ENCODE measurements at regions not wholly inside any gene's neighbourhood (a gene's known extent, or its start where the extent isn't known, plus 50 kb on each side); places are given as distances from the start of the nearest gene placed in this dataset.
A peak's percentile ranks its signal among the peaks of the same experiment; 100 is the strongest.

DNA sequence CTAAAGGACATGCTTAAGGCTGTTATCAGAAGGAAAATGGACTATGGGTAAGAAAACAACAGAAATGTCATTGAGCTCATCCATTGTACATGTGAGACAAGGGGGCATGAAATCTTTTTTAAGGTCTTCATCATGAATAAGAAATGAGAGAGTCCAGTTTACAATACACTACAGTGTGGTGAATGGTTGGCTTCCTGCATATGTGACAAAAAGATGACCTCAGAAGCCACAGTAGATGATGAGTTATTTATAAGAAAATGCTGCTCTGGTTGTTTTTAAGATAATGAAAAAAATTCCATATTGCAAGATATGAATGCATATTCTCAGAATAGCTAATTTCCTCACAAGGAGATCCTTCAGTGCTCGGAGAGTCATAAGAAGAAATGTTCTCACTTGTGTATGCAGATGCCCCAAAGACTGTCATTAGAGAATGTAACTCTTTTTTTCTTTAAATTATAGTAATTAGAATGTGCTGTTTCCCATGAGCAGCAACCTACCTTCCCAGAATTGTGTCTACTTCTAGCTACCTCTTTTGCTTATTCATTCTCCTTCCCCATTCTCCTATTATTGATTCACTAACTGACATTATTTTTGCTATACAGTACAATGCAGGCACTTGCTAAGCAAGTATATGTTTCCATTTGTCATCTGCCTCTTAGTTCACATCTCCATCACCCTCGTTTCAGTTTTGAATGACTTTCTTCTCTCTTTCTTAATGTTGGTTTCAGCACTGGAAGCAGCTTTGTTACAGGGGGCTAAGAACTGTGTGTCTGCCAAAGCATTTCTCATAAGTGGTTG is 152.0 kb upstream of the PEX5L start:
- no peak for DNase-seq

DNA sequence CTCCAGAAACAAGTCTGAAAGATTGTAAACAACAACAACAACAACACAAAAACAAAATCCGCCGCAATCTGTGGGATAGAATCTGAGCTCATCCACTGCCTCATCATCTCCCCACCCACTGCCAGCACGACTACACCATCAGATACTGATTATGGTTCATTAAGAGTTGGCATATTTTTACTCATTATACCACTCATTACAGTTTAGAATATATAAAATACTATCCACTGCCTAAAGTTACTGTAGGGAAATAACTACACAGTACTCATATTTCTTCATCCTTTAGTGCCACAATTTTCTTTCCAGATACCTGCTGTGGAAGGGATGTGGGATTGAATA is 152.5 kb upstream of the PEX5L start:
- DNase-seq = no peak

DNA sequence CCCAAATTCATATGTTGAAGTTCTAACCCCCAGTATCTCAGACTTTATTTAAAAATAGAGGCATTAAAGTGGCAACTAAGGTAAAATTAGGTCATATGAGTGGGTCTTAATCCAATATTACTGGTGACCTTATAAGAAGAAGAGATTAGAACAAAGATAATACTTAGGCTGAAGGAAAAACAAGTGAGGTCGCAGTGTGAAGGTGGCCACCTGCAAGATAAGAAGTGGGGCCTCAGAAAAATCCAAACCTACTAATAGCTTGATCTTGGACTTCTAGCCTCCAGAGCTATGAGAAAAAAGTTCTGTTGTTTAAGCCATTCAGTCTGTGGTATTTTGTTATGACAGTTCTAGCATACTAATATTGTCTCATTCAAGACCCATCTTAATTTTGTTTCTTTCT is 159.9 kb upstream of the PEX5L start:
- DNase-seq = no peak

DNA sequence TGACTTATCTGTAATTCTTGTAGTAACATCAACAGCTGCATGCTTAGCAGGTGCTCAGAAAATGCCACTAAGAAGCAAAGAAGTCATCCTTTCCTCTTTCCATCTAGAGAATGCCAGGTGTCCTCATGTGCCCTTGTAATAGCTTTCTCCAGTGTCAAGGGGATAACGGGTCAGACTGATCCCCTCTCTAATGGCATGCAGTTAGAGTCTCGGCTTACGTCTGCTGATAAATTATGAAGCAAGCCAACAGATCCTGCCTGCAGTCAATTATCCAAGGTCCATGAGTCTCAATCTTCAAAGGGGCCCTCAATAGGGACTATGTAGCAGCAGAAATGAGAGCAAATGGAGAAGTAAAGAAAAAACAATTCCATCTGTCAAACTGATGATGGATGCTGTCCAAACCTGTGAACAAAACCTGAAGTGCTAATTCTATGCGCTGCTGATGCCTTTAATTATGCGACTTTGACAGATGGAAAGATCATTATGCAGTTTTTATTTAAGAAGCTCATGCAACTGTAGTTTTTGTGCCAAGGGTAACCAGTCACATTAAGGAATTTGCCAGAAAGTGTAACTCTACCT is 162.8 kb upstream of the PEX5L start:
- peak; percentile 97 for DNase-seq

DNA sequence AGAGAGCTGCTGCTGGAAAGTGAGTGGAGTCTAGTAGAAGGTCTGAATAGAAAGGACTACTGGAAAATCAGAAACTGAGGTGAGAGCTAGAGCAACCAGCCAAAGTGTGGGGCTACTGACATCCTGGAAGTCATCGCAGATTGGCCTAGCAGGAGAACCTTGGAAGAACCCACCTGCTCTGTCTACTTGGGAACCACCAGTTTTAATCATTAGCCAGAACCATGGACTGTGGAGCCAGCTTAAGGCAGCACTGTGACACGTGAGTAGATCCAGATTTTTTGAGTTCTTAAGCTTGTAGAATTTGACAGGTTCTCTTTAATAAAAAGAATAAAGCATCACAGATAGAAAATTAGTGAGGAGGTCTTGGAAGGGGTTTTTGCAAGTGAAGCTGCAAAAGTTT is 179.1 kb upstream of the PEX5L start:
- no peak for DNase-seq

DNA sequence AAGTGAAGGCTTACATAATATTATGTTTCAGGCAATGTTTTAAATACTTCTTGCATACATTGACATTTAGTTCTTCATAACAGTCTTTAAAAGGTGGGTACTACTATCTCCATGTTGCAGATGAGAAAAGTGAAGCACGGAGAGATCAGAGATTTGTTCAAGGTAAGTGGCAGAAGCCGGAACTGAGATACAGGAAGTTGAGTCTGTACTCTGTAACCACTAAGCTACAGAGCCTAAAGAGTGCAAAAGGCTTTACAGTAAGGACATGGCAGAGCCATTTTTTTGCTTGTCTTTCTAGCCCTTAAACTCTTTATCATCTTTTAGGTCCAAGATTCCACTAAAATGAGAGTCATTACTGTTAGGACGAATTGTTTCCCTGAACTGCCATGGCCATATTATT is 186.5 kb upstream of the PEX5L start:
- DNase-seq = no peak

DNA sequence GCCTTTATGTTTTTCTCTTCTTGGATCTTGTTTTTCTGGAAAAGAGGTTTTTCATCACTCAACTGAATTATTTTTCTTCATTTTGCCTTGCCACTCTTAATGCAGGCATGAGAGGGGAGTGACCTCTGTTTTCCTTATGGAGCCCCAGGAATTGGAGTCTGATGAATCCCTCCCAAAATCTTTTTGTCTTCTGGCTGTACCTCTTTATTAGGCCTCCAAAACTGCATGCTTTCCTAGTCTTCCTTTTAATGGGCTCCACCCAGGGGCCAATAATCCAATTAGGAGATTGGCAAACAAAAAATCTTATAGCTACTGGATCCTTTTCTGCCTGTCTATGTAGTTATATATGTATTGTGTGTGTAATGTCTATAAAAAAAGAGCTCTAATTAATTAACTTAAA is 192.4 kb upstream of the PEX5L start:
- no peak for DNase-seq

DNA sequence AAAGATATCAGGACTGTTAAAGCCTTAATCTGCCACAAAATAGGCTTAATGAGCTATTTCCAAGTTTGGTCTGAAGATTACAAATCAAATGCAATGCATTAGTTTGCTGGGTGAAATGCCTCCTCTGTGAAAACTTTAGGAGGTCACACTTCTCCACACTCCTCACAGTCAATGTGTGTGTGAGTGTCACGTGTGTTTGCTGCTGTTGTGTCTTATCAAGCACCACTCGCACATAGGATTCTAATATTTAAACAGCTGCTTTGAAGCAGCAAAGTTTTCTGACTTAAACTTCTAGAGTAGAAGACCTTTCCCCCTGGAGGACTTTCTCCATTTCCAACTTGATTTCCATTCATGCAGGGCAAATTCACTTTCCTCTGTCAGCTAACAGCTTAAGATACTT is 203.2 kb upstream of the PEX5L start:
- no peak for DNase-seq

DNA sequence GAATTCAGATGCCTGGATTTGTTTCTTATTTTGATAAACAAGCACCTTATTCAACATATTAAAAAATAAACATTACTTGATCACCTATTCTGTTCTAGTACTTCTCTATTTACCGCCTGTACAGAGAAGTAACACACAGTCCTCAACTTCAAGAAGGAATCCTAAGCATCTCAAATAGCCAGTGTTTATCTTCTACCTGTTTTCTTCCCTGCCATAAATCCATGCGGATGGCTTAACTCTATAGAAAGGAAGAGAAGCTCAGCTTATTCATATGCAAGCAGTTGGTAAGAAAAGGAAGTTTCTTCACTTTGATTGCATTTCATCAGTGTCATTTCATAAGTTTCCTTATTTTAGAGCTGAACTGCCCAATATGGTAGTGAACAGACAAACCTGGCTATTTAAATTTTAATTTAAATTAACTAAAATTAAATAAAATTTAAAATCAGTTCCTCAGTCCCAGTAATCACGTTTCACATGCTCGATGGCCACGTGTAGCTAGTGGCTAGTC is 210.0 kb upstream of the PEX5L start:
- DNase-seq = no peak

DNA sequence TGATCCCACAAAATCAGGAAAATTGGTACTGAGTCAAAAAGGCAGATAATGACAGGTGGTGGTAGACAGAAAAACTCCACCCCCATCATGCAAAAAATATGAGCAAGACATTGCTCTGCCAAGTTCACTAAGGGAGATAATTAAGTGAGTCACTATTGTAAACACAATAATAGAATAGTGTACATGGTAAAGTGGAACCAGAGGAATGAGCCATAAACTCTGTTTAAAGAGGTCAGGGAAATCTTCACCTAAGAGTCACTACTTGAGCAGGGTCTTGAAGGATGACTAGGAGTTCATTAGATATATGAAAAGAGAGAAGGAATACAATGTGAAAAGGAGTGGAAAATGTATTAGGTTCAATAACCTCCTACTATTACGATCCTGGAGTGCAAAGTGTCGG is 213.4 kb upstream of the PEX5L start:
- peak; percentile 41 for DNase-seq

DNA sequence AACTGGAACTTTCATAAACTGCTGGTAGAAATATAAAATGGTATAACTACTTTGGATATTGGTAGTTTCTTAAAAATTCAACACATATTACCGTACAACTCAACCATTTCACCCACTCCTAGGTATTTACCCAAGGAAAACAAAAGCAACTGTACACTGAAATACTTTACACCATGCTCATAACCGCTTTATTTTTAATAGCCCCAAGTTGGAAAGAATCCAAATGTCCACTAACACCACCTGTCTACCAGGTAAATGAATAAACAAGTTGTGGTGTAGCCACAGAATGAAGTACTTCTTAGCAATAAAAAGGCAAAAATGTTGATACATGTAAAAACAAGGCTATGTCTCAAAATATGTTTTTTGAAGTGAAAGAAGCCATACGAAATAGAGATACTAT is 215.9 kb upstream of the PEX5L start:
- peak; percentile 38 for DNase-seq

DNA sequence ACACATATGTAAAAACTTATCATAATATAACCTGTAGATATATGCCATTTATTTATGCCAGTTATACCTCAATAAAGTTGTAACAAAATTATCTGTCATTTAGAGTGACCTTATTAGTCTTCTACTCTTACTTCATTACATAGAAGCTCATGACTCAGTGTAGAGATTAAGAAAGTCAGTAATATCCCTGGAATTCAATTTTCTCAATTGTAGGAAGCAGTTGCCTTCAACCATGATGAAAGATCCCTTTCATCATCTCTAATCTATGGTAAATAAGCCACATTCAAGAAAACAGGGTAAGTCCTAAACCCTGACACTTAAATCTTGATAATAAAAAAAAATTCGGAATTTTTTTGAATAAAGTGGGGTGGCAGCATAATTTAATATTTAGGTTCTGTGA is 216.5 kb upstream of the PEX5L start:
- DNase-seq = no peak

DNA sequence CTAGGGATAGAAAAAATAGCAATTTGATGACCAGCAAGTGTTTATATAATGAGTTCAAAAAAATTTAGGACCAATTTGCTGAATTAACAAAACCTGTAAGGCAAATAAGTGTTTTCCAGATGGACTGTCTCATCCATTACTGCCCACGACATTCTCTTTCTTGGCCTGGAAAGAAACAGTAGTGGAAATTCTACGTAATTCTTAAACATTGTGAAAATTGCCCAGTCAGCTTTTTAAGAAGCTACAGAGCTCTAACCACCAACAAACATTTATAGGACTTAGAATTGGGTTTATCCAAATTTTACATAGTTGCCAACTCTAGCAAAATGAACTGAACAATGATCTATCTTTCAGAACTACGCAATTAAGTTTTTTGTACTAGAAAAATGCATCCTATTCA is 227.7 kb upstream of the PEX5L start:
- DNase-seq = no peak

DNA sequence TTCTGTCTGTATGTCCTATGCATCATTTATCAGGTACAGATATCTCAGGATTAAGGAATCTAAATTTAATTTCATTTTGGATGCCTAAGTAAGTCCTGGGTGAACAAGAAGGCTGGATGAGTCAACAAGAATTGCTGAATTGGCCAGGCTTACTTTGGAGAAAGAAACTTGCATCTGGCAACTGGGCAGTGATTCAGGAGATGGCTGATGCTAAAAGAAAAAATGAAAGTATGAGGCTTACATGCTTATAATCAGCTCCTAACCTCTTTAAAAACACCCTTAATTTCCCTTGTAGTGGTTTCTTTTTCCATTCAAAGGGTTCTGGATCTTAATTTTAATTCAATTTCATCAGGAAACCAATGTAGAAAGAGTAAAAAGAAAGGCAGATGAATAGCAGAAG is 228.8 kb upstream of the PEX5L start:
- DNase-seq = no peak

DNA sequence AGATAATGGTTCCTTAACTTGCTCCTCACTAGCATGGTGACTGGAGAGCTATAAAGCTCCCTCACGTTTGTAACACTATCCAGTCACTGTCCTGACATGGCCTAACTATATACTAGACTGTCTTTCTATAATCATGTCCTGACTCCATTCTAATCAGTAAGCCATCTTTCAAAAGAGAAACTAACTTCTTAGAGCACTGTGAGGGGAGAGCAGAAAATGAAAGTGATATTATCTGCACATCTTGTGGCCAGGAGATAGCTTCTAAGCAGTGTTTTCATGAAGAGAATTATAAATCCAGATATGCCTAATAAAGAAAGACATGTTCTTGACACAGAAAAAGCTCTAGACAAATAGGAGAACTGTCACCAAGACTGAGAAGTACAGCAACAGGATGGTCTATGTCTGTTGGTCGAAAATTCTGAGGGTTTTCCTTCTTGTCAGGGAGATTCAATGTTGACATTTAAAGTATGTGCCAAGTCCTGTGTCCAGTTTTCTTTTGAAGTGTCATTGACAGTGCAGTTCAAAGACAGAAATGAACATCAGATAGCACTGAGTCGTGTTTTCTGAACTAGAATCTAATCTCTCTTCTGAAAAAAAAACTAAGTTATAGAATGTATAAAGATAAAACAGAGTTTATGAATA is 230.6 kb upstream of the PEX5L start:
- DNase-seq = no peak

DNA sequence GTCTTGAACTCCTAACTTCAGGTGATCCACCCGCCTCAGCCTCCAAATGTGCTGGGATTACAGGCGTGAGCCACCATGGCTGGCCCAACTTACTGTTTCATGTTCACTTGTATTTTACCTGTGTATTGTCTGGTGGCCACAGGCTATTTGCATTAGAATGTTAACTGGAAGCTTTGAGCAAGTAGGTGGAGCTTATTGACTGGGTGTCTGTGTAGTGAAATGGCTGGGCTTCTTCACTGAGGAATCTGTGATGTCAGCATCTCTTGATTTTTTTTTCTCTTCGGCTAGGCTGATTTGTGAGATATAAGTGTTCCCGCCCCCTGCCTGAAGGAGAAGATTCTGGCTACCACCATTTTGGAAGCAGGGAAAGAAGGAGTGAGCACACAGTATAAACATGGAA is 237.8 kb upstream of the PEX5L start:
- no peak for DNase-seq

DNA sequence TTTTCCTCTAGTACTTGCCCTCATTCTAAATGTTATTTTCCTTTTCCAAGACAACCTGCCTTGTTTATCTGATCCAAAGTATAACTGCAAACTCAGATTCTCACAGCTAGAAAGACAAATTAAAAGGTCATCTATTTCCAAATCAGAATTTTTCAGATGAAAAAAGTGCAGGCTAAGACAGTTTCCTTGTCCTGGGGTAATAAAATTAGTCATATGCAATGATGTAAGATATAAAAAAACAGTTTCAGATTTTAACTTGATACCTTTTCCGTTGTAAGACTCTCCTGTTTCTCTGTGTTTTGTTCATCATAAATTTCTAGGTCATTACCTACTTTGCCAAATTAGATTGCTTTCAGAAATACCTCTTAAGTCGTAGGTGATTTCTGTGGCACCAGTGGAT is 238.4 kb upstream of the PEX5L start:
- no peak for DNase-seq

DNA sequence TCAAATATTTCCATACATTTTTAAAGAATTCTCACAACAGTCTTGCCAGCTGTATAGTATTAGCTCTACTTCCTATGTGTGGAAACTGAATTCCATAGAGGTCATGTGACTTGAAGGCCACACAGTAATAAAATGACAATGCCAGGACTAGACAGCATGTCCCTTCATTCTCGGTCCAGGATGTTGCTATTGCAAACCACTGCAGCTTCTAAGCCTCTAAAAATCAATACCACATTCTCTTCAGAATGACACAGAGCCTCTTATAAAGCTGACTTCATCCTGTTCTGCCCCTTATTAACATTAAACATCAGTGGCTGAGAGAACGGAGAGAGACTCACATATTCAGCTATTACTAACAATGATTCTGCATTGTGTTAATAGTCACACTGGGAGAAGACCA is 240.3 kb upstream of the PEX5L start:
- DNase-seq = no peak

DNA sequence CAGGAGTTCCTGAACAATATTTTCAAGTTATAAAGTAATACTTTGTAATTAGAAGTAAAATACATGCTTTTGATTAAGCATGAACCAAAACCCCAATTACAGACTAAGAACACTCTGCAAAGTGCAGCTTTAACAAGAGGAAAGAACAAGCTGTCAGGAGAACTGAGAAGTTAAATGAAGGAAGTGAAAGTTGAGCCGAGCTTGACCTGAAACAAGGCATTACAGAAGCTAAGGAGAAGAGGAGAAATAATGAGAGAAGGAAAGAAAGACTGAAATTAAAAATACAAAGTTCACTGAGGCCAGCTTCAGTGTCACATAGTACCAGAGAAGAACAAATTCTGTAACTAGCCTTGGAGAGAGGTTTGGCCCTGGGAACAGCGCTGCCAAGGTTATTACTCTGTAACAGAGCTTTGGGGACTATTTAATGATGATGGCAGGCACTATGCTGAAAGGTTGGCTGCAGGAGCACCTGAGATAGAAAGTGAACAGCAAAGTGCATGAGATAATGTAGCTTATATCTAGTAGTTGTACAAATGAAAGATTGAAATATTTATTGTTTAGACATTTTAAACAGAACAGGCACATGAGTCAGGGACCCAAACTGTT is 241.9 kb upstream of the PEX5L start:
- no peak for DNase-seq

DNA sequence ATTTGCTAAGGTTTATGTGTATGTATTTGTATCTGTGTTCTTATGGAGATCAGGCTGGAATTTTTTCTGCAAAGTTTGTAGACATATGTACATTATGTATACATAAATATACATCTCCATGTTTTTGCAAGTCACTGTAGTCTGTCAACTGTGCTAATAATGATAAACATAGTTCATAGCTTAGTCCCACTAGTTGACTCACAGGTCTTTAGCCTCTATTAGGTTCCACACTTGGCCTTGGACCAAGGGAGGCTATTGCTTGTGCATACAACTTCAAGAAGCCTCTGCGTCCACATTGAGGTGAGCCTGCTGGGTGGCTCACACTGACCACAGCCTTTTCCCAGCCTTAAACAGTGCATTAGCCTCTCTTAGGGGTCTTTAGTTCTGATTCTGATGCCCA is 243.8 kb upstream of the PEX5L start:
- no peak for DNase-seq

DNA sequence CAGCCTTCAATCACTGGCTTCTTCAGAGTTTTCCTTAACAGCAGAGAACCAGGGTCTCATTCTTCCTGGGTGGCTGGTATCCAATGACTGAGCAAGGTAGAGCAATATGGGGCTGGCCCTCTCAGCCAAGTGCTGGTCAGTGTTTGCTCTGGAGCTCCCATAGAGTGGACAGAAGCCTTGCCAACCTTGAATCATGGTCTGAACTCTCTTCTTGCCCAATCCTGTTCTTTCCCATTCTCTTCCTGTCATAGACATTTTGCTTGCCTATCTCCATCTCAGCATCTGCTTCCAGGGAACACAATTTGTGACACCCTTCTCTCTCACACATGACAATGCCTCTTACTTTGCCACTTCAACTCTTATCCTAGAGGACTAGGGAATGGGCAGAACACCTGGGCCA is 245.6 kb upstream of the PEX5L start:
- DNase-seq = no peak

DNA sequence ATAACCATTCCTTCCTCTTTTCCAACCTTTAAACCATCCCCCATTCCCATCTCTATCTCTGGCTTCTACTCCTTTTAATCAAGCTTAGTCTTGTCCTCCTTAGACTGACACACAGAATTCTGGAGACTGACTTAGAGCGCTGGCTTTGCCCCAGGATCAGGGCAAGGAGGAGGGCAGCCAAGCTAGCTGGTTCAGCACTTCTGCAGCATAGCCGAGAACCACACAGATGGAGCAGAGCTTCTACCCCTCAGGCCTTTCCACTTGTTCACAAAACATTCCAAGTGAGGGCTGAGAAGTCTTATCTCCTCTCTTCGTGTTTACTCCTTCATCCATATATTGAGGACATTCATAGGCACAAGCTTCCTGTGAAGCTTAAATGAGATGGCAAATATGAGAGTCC is 246.5 kb upstream of the PEX5L start:
- no peak for DNase-seq

DNA sequence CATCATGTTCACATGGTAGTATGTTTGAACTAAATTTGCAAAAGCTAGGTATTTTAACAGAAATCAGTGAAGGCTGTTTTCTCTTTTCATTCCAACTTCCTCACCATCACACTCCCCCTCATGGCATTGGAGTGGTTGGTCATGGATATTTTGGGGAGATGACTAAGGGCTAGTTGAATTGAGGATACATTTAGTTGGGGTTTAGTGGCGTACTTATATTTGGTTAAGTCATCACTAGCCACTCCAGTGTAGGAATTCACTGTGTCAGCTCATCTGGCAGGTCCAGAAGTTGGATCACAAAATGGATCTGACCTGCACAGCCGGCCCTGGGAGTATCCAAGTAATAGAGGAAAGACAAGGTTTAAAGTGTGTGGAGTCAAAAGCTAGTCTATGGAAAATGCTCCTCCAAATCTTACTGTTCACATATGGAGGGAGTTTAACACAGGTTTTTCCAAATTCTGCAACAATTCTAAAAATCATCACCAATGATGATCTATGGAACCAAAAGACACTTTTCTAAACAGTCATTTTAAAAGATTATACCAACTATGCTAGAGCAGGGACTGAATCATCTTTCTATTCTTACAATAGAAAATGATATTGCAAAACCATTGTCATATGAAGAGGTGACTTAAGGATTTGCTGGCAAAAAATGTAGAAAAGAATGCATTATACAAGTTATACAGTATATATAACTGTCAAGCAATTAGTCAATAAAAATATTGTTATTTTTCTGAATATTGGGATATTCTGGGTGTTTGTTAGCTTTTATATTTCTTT is 247.8 kb upstream of the PEX5L start:
- no peak for DNase-seq

Measured in NCI-H2171 treated with DMSO at 0.1 percent for 48 hours (cell line).